DND-41 (cell line): ENCODE measurements at regions not wholly inside any gene's neighbourhood (a gene's known extent, or its start where the extent isn't known, plus 50 kb on each side); places are given as distances from the start of the nearest gene placed in this dataset.

Experiments used
- CTCF ChIP-seq: IDR thresholded peaks from 2 replicates; pipeline ENCODE4 v1.5.1; 2012; ENCODE audit warnings: borderline replicate concordance, low read length, moderate library complexity, mild to moderate bottlenecking; ENCODE audit not compliant: poor library complexity, severe bottlenecking; ENCODE audit errors: extremely low read depth
- EZH2 ChIP-seq: IDR thresholded peaks from 3 replicates; pipeline ENCODE4 v1.6.1; 2012; ENCODE audit warnings: borderline replicate concordance, low read depth, mild to moderate bottlenecking, moderate library complexity, low read length, inconsistent platforms; ENCODE audit not compliant: severe bottlenecking

- TF ChIP-seq CTCF (no peak), EZH2 (no peak)
Measured at GRCh38 chr22:49470741-49471503, 356.8 kb downstream of the BRD1 start.
